Smooth muscle cell (in vitro differentiated cells): ENCODE measurements at regions not wholly inside any gene's neighbourhood (a gene's known extent, or its start where the extent isn't known, plus 50 kb on each side); places are given as distances from the start of the nearest gene placed in this dataset.

Experiments used
- DNase-seq: peaks from one replicate; lab custom pipeline; 2025; ENCODE audit not compliant: unreplicated experiment; lab: John Stamatoyannopoulos, UW
- H2AFZ ChIP-seq: fragments of 200-600 bp; sonication (generic); 2 replicates; pipeline ENCODE4 v1.6.0; 2016; ENCODE audit warnings: antibody characterized with exemption, low read depth, mild to moderate bottlenecking
- H3F3A ChIP-seq: fragments of 200-600 bp; sonication (generic); 2 replicates; pipeline ENCODE4 v1.6.0; 2017; ENCODE audit warnings: antibody characterized with exemption, low read depth
- H3K27ac ChIP-seq: fragments of 200-600 bp; sonication (generic); 2 replicates; pipeline ENCODE4 v1.5.1; 2016; ENCODE audit warnings: low read depth, mild to moderate bottlenecking
- H3K27me3 ChIP-seq: fragments of 200-600 bp; sonication (generic); 2 replicates; pipeline ENCODE4 v1.6.1; 2016; ENCODE audit warnings: low read depth, mild to moderate bottlenecking
- H3K36me3 ChIP-seq: fragments of 200-600 bp; sonication (generic); 2 replicates; pipeline ENCODE4 v1.5.1; 2016; ENCODE audit warnings: low read depth
- H3K4me1 ChIP-seq: fragments of 200-600 bp; sonication (generic); 2 replicates; pipeline ENCODE4 v1.5.1; 2016; ENCODE audit warnings: low read depth
- H3K4me2 ChIP-seq: fragments of 200-600 bp; sonication (generic); 2 replicates; pipeline ENCODE4 v1.6.0; 2016; ENCODE audit warnings: mild to moderate bottlenecking
- H3K4me3 ChIP-seq: fragments of 200-600 bp; sonication (generic); 2 replicates; pipeline ENCODE4 v1.5.1; 2016; ENCODE audit warnings: mild to moderate bottlenecking
- H3K79me2 ChIP-seq: fragments of 200-600 bp; sonication (generic); 2 replicates; pipeline ENCODE4 v1.6.0; 2016; ENCODE audit warnings: low read depth, mild to moderate bottlenecking
- H3K9ac ChIP-seq: fragments of 200-600 bp; sonication (generic); 2 replicates; pipeline ENCODE4 v1.6.0; 2016; ENCODE audit warnings: low read depth
- H3K9me3 ChIP-seq: fragments of 200-600 bp; sonication (generic); replicated peaks from 2 replicates; pipeline ENCODE4 v1.5.1; 2016; ENCODE audit warnings: low read depth
- H4K20me1 ChIP-seq: fragments of 200-600 bp; sonication (generic); 2 replicates; pipeline ENCODE4 v1.6.0; 2016; ENCODE audit warnings: low read depth
- CTCF ChIP-seq: fragments of 200-600 bp; sonication (generic); IDR thresholded peaks from 2 replicates; pipeline ENCODE4 v1.5.1; 2017; ENCODE audit warnings: borderline replicate concordance, mild to moderate bottlenecking, antibody characterized with exemption; ENCODE audit not compliant: insufficient read depth, poor library complexity, severe bottlenecking
- WGBS: methylation state at CpG from one replicate; pipeline ENCODE4 v1.1.7; 2016; ENCODE audit warnings: low lambda C conversion rate; 5-methylcytosine and 5-hydroxymethylcytosine counted together

- no peak overlapping the region for H3K4me3 ChIP-seq
- no peak for DNase-seq
- no peaks in the 10 kb centered on the region for H3K9me3 ChIP-seq
- no peaks in the 10 kb centered on the region for H3K36me3 ChIP-seq
- H3K9ac ChIP-seq: no peak overlapping the region
- no peak for TF ChIP-seq CTCF
- 13% methylated on average over 4 of the region's 4 CpGs for WGBS
- H3K79me2 ChIP-seq: no peaks in the 10 kb centered on the region
- no peaks in the 10 kb centered on the region for H3K27me3 ChIP-seq
- no peak overlapping the region for H2AFZ ChIP-seq
- H3K4me1 ChIP-seq: peaks cover 16% of the 10 kb centered on the region
- peak overlapping the region; percentile 70 for H3K27ac ChIP-seq
- H4K20me1 ChIP-seq: no peaks in the 10 kb centered on the region
- H3K4me2 ChIP-seq: peak overlapping the region; percentile 69
- peaks cover 15% of the 10 kb centered on the region for H3F3A ChIP-seq
These were observed 323.7 kb downstream of the HHIPL2 start for GRCh38 chr1:222224156-222224555.

GRCh38 chr1:222223010-222223409 is 324.9 kb downstream of the HHIPL2 start:
- H3K27me3 ChIP-seq: no peaks in the 10 kb centered on the region
- no peaks in the 10 kb centered on the region for H3K9me3 ChIP-seq
- no peak overlapping the region for H3K4me2 ChIP-seq
- no peak for TF ChIP-seq CTCF
- no peaks in the 10 kb centered on the region for H3K79me2 ChIP-seq
- H3K27ac ChIP-seq: no peak overlapping the region
- peaks cover 16% of the 10 kb centered on the region for H3K4me1 ChIP-seq
- DNase-seq: no peak
- H3F3A ChIP-seq: peaks cover 15% of the 10 kb centered on the region
- no peaks in the 10 kb centered on the region for H4K20me1 ChIP-seq
- WGBS: 85% methylated on average over 1 of the region's 1 CpG
- H3K9ac ChIP-seq: no peak overlapping the region
- no peaks in the 10 kb centered on the region for H3K36me3 ChIP-seq
- no peak overlapping the region for H2AFZ ChIP-seq
- H3K4me3 ChIP-seq: no peak overlapping the region

GRCh38 chr1:222216255-222216754 is 331.6 kb downstream of the HHIPL2 start:
- Histone ChIP-seq H3K4me2 (no peak overlapping the region), H3K9me3 (no peaks in the 10 kb centered on the region), H3K4me3 (no peak overlapping the region), H3K79me2 (no peaks in the 10 kb centered on the region), H3K36me3 (no peaks in the 10 kb centered on the region), H3K27ac (no peak overlapping the region), H3K4me1 (no peaks in the 10 kb centered on the region), H3K27me3 (no peaks in the 10 kb centered on the region), H4K20me1 (no peaks in the 10 kb centered on the region), H3F3A (no peaks in the 10 kb centered on the region), H3K9ac (no peak overlapping the region), H2AFZ (no peak overlapping the region)
- 93% methylated on average over 3 of the region's 3 CpGs for WGBS
- no peak for DNase-seq
- TF ChIP-seq CTCF: no peak

- no peak overlapping the region for H2AFZ ChIP-seq
- H3F3A ChIP-seq: no peaks in the 10 kb centered on the region
- H3K27me3 ChIP-seq: no peaks in the 10 kb centered on the region
- no peaks in the 10 kb centered on the region for H3K36me3 ChIP-seq
- no peak overlapping the region for H3K27ac ChIP-seq
- no peaks in the 10 kb centered on the region for H3K79me2 ChIP-seq
- TF ChIP-seq CTCF: no peak
- H3K9me3 ChIP-seq: no peaks in the 10 kb centered on the region
- no peaks in the 10 kb centered on the region for H4K20me1 ChIP-seq
- H3K4me1 ChIP-seq: no peaks in the 10 kb centered on the region
- no peak overlapping the region for H3K9ac ChIP-seq
- no peak overlapping the region for H3K4me2 ChIP-seq
- no peak for DNase-seq
- 77% methylated on average over 2 of the region's 2 CpGs for WGBS
- H3K4me3 ChIP-seq: no peak overlapping the region
These were observed 337.1 kb downstream of the HHIPL2 start for GRCh38 chr1:222210776-222211175.
